ENCODE measurements at regions not wholly inside any gene's neighbourhood (a gene's known extent, or its start where the extent isn't known, plus 50 kb on each side); places are given as distances from the start of the nearest gene placed in this dataset.

GRCh38 chr4:11700751-11701226, 272.1 kb upstream of the HS3ST1 start:
- TF ChIP-seq, protein P1, sequence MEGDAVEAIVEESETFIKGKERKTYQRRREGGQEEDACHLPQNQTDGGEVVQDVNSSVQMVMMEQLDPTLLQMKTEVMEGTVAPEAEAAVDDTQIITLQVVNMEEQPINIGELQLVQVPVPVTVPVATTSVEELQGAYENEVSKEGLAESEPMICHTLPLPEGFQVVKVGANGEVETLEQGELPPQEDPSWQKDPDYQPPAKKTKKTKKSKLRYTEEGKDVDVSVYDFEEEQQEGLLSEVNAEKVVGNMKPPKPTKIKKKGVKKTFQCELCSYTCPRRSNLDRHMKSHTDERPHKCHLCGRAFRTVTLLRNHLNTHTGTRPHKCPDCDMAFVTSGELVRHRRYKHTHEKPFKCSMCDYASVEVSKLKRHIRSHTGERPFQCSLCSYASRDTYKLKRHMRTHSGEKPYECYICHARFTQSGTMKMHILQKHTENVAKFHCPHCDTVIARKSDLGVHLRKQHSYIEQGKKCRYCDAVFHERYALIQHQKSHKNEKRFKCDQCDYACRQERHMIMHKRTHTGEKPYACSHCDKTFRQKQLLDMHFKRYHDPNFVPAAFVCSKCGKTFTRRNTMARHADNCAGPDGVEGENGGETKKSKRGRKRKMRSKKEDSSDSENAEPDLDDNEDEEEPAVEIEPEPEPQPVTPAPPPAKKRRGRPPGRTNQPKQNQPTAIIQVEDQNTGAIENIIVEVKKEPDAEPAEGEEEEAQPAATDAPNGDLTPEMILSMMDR (IDR thresholded peaks at IDR 0.05; ENCODE audit: low read depth, low read length), result no peak
- no peak for TF ChIP-seq EZH2phosphoT487 (IDR thresholded peaks at IDR 0.05; ENCODE audit: low read depth)
